HG02970 (cell line): ENCODE measurements at regions not wholly inside any gene's neighbourhood (a gene's known extent, or its start where the extent isn't known, plus 50 kb on each side); places are given as distances from the start of the nearest gene placed in this dataset.
"Not testable (repeated sequence)": the region's sequence is repeated elsewhere in the genome, so short reads cannot be mapped to it uniquely, and the experiment has no call there.

Source experiments
- ATAC-seq: cut with Tn5 transposase; IDR thresholded peaks from one replicate; pipeline ENCODE4 v1.9.1; 2021; ENCODE audit warnings: mild to moderate bottlenecking, moderate library complexity, moderate number of reproducible peaks; ENCODE audit not compliant: unreplicated experiment, low FRiP score

- no peak for ATAC-seq
Observed at GRCh38 chr21:15932726-15933125, 202.9 kb downstream of the USP25 start.

- no peak for ATAC-seq
Observed at GRCh38 chr21:15935530-15935929, 205.7 kb downstream of the USP25 start.

- no peak for ATAC-seq
Observed at GRCh38 chr21:15943009-15943666, 213.4 kb downstream of the USP25 start.

GRCh38 chr21:15947677-15948076 is 217.9 kb downstream of the USP25 start:
- no peak for ATAC-seq

- no peak for ATAC-seq
Observed at GRCh38 chr21:15953551-15954116, 223.9 kb downstream of the USP25 start.

- no peak for ATAC-seq
Observed at GRCh38 chr21:15964236-15964855, 234.6 kb downstream of the USP25 start.

GRCh38 chr21:15966231-15966630 is 236.4 kb downstream of the USP25 start:
- no peak for ATAC-seq

- ATAC-seq = no peak
Observed at GRCh38 chr21:15966651-15967050, 236.9 kb downstream of the USP25 start.

GRCh38 chr21:15967661-15968060 is 237.9 kb downstream of the USP25 start:
- no peak for ATAC-seq

GRCh38 chr21:15968776-15969310 is 239.1 kb downstream of the USP25 start:
- no peak for ATAC-seq

- ATAC-seq = no peak
Observed at GRCh38 chr21:15976807-15977206, 247.0 kb downstream of the USP25 start.

- no peak for ATAC-seq
Observed at GRCh38 chr21:15978215-15978738, 248.5 kb downstream of the USP25 start.

- not testable (repeated sequence) for ATAC-seq
Observed at GRCh38 chr21:15979493-15979892, 249.7 kb downstream of the USP25 start.

GRCh38 chr21:15986277-15986676 is 256.5 kb downstream of the USP25 start:
- ATAC-seq = no peak

GRCh38 chr21:15992171-15992570 is 262.4 kb downstream of the USP25 start:
- no peak for ATAC-seq

- no peak for ATAC-seq
Observed at GRCh38 chr21:15993951-15994350, 264.2 kb downstream of the USP25 start.

- no peak for ATAC-seq
Observed at GRCh38 chr21:15999741-16000140, 270.0 kb downstream of the USP25 start.

GRCh38 chr21:16002874-16003466 is 273.2 kb downstream of the USP25 start:
- no peak for ATAC-seq

- no peak for ATAC-seq
Observed at GRCh38 chr21:16004086-16004485, 274.3 kb downstream of the USP25 start.

- no peak for ATAC-seq
Observed at GRCh38 chr21:16004523-16004922, 274.7 kb downstream of the USP25 start.

GRCh38 chr21:16005996-16006395 is 276.2 kb downstream of the USP25 start:
- no peak for ATAC-seq
